ENCODE measurements at regions not wholly inside any gene's neighbourhood (a gene's known extent, or its start where the extent isn't known, plus 50 kb on each side); places are given as distances from the start of the nearest gene placed in this dataset.
"Not testable (repeated sequence)": the region's sequence is repeated elsewhere in the genome, so short reads cannot be mapped to it uniquely, and the experiment has no call there.

DNA sequence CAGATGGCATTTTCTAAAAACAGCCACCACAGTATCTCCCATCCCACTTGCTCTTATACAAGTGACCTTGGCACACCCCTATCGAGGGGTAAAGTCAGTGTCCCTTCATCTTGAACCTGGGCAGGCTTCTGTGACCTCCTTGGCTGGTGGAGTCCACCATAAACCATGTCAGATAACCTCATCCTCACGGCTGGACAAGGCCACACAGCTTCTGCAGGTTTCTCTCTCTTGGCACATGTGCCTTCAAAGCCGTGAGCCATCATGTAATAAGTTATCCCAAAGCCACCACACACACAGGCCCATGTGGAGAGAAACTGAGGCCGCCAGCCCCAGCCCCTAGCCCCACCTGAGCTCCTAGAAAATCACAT is 105.4 kb downstream of the SNX5 start:
- Histone ChIP-seq H3K27me3 (ENCODE audit: control insufficient read depth in 1 of 2, insufficient read depth in 2 of 2, low read length in 2 of 2) (no peaks in the 10 kb centered on the region), H3K4me1 (ENCODE audit: control insufficient read depth, insufficient read depth, low read length) (peaks cover 14% of the 10 kb centered on the region), H3K9me3 (ENCODE audit: control insufficient read depth in 2 of 2, low read length in 2 of 2) (no peaks in the 10 kb centered on the region), H3K27ac (ENCODE audit: low read length) (no peak overlapping the region), H3K36me3 (ENCODE audit: control insufficient read depth in 2 of 2, insufficient read depth in 2 of 2, low read length in 2 of 2) (no peaks in the 10 kb centered on the region), H3K4me3 (ENCODE audit: low read length in 2 of 2) (no peak overlapping the region), H3K9ac (ENCODE audit: low read length in 2 of 2) (no peak overlapping the region)

DNA sequence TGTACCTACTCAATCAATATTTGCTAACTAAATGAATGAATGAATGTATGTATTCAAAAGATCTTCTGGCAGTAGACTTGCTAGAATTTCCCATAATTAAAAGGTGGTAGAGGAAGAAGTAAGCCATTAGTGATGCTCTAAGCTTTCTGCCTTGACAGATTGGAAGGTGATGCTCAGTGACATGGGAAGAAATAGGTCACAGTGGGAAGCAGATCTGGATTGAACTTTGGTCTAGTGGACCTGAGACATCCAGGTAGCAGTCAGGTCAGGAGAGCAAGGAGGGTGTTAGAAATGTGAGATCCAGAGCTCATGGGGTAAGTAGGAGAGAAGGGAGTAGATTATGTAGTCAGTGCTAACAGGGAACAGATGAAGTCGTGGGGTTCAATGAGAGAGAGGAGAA is 106.4 kb downstream of the SNX5 start:
- Histone ChIP-seq H3K4me1 (ENCODE audit: control insufficient read depth, insufficient read depth, low read length) (peaks cover 14% of the 10 kb centered on the region), H3K27ac (ENCODE audit: low read length) (no peak overlapping the region), H3K9ac (ENCODE audit: low read length in 2 of 2) (no peak overlapping the region), H3K9me3 (ENCODE audit: control insufficient read depth in 2 of 2, low read length in 2 of 2) (peaks cover 0 to 2% of the 10 kb centered on the region in 2 donors), H3K36me3 (ENCODE audit: control insufficient read depth in 2 of 2, insufficient read depth in 2 of 2, low read length in 2 of 2) (no peaks in the 10 kb centered on the region), H3K4me3 (ENCODE audit: low read length in 2 of 2) (no peak overlapping the region), H3K27me3 (ENCODE audit: control insufficient read depth in 1 of 2, insufficient read depth in 2 of 2, low read length in 2 of 2) (no peaks in the 10 kb centered on the region)

DNA sequence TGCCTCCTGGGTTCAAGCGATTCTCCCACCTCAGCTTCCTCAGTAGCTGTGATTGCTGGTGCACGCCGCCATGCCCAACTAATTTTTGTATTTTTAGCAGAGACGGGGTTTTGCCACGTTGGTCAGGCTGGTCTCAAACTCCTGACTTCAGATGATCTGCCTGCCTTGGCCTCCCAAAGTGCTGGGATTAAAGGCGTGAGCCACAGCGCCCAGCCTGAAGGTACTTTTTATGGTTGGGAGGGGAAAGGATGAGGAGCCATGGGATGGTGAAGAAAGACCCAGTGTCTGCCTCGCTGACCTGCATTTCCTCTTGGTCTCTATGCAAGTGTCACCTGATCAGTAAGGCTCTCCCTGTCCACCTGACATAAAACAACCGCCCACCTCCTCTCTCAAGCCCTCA is 107.0 kb downstream of the SNX5 start:
- H3K4me3 ChIP-seq (ENCODE audit: low read length in 2 of 2); H3K9me3 ChIP-seq (ENCODE audit: control insufficient read depth in 2 of 2, low read length in 2 of 2); H3K27me3 ChIP-seq (ENCODE audit: control insufficient read depth in 1 of 2, insufficient read depth in 2 of 2, low read length in 2 of 2); H3K27ac ChIP-seq (ENCODE audit: low read length); H3K9ac ChIP-seq (ENCODE audit: low read length in 2 of 2); H3K36me3 ChIP-seq (ENCODE audit: control insufficient read depth in 2 of 2, insufficient read depth in 2 of 2, low read length in 2 of 2): not testable (repeated sequence)
- H3K4me1 ChIP-seq (ENCODE audit: control insufficient read depth, insufficient read depth, low read length): peaks cover 14% of the 10 kb centered on the region

DNA sequence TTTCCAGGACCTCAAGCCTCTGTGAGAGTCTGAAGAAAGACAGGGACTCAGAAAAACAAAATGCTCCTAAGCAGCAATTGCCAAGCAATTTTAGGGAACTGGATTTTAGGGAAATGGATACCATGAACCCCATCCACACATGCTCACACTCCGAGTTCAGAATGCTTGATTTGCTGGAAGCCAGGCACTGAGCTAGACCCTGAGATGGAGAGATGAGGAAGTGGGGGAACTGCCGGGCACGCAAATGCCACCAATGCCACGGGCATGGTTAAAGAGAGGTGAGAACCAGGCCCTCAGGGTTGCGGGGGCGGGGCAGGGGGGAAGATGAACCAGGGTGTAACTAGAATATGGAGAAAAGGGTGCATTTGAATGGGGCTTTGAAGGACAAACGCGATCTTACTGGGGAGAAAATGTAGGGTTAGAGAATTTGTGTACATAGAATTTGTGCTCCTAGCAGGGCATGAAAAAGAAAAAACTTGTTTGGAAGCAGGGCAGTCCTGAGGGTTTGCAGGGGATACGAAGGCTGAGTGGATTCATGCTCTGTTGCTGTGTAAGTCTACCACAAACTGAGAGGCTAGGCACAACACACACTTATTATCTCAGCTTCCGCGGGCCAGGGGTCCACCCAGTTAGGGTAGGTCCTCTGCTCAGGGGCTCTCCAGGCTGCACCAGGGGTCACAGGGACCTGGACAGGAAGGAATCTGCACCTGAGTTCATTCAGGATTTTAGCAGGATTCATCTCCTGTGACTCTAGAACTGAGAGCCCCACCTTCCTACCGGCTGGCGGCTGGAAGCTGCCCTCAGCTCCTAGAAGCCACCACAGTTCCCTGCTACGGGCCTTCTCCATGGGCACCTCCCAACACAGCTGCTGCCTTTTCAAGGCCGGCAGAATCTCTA is 108.0 kb downstream of the SNX5 start:
- peaks cover 0 to 3% of the 10 kb centered on the region in 2 donors for H3K9me3 ChIP-seq (ENCODE audit: control insufficient read depth in 2 of 2, low read length in 2 of 2)
- H3K4me3 ChIP-seq (ENCODE audit: low read length in 2 of 2): no peak overlapping the region
- H3K9ac ChIP-seq (ENCODE audit: low read length in 2 of 2): no peak overlapping the region
- no peaks in the 10 kb centered on the region for H3K36me3 ChIP-seq (ENCODE audit: control insufficient read depth in 2 of 2, insufficient read depth in 2 of 2, low read length in 2 of 2)
- peaks cover 14% of the 10 kb centered on the region for H3K4me1 ChIP-seq (ENCODE audit: control insufficient read depth, insufficient read depth, low read length)
- no peaks in the 10 kb centered on the region for H3K27me3 ChIP-seq (ENCODE audit: control insufficient read depth in 1 of 2, insufficient read depth in 2 of 2, low read length in 2 of 2)
- H3K27ac ChIP-seq (ENCODE audit: low read length): no peak overlapping the region

DNA sequence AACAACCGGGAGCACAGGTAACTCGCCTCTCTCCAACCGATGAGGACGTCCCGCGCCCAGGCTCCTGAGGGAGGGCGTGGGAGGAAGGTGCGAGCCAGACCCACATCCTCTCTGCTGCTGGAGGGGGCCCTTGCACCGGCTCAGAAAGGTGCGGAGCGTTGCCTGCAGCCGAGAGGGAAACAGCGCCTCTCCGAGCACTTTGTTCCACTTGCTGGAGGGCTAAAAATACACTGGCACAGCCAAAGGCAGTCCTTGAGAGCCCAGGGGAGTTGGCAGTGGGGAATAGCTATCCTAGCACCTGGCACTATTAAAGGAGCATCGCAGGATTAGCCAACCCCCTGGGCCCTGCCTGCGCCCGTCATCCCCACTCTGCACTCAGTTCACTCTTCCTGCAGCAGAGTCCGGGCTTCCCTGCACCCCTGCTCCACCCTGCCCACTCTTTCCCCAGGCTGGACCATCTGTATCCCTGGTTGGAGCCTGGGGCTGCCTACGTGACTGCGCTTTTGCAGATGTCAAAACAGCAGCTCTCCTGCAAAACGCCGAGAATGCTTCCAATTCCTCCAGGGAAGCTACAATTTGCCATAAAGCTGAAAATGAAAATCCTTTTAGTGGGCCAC is 108.9 kb downstream of the SNX5 start:
- Histone ChIP-seq H3K9me3 (ENCODE audit: control insufficient read depth in 2 of 2, low read length in 2 of 2) (peaks cover 0 to 3% of the 10 kb centered on the region in 2 donors), H3K36me3 (ENCODE audit: control insufficient read depth in 2 of 2, insufficient read depth in 2 of 2, low read length in 2 of 2) (no peaks in the 10 kb centered on the region), H3K4me3 (ENCODE audit: low read length in 2 of 2) (no peak overlapping the region), H3K4me1 (ENCODE audit: control insufficient read depth, insufficient read depth, low read length) (peaks cover 14% of the 10 kb centered on the region), H3K27ac (ENCODE audit: low read length) (no peak overlapping the region), H3K27me3 (ENCODE audit: control insufficient read depth in 1 of 2, insufficient read depth in 2 of 2, low read length in 2 of 2) (no peaks in the 10 kb centered on the region), H3K9ac (ENCODE audit: low read length in 2 of 2) (no peak overlapping the region)

DNA sequence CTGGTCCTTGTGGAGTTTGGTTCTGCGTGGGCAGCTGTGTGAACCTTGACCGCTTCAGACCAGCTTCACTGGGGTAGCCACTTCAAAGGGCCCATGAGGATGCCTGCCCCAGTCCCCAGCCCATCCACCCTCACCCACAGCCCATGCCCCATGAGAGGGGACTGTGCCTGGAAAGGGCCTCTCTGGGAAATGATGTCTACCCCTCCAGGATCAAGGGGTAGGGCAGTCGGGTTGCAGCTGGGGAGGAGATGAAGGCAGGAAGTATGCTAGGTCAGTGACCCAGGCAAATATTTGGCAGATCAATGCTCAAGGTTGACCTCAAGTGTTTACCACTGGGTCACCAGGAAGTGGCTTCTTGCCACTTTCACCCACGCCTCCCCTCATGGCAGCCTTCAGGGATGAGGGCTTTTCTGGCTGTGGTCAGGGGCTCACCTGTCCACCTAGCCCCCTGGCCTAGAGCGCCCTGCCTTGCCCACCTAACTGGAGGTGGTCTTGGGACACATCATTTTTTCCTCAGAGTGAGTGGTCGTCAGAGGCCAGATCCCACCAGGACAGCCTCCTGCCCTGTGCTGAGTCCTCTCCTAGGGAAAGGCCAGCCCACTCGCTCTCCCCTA is 109.5 kb downstream of the SNX5 start:
- H3K4me3 ChIP-seq (ENCODE audit: low read length in 2 of 2): no peak overlapping the region
- peaks cover 13% of the 10 kb centered on the region for H3K4me1 ChIP-seq (ENCODE audit: control insufficient read depth, insufficient read depth, low read length)
- no peak overlapping the region for H3K27ac ChIP-seq (ENCODE audit: low read length)
- H3K27me3 ChIP-seq (ENCODE audit: control insufficient read depth in 1 of 2, insufficient read depth in 2 of 2, low read length in 2 of 2): no peaks in the 10 kb centered on the region
- H3K9ac ChIP-seq (ENCODE audit: low read length in 2 of 2): no peak overlapping the region
- peaks cover 0 to 3% of the 10 kb centered on the region in 2 donors for H3K9me3 ChIP-seq (ENCODE audit: control insufficient read depth in 2 of 2, low read length in 2 of 2)
- H3K36me3 ChIP-seq (ENCODE audit: control insufficient read depth in 2 of 2, insufficient read depth in 2 of 2, low read length in 2 of 2): no peaks in the 10 kb centered on the region

DNA sequence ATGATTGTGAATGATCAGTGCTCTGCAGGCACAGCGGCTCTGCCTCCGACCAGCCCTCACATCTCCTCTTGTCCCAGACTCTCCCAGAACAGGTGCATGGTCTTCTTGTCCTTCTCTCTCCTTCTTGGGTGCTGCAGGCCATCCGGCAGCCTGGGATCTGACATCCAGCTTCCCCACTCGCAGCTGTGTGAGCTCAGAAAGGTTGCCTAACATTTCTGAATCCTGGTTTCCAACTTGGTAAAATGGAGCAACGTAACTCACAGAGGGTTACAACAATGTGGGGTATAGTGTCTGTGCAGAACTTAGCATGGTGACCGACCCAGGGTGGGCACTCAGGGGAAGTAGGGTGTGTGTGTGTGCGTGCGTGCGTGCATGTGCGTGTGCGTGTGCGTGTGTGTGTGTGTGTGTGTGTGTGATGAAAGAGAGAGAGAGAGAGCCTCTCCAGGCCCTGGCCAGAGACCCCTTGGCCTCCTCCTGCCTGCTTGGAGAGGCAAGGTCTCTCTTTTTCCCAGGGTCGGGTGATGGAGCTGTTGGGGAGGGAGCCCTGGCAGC is 110.1 kb downstream of the SNX5 start:
- Histone ChIP-seq H3K9ac (ENCODE audit: low read length in 2 of 2) (no peak overlapping the region), H3K36me3 (ENCODE audit: control insufficient read depth in 2 of 2, insufficient read depth in 2 of 2, low read length in 2 of 2) (no peaks in the 10 kb centered on the region), H3K4me1 (ENCODE audit: control insufficient read depth, insufficient read depth, low read length) (peaks cover 8% of the 10 kb centered on the region), H3K4me3 (ENCODE audit: low read length in 2 of 2) (no peak overlapping the region), H3K27ac (ENCODE audit: low read length) (no peak overlapping the region), H3K9me3 (ENCODE audit: control insufficient read depth in 2 of 2, low read length in 2 of 2) (peaks cover 0 to 3% of the 10 kb centered on the region in 2 donors), H3K27me3 (ENCODE audit: control insufficient read depth in 1 of 2, insufficient read depth in 2 of 2, low read length in 2 of 2) (no peaks in the 10 kb centered on the region)

DNA sequence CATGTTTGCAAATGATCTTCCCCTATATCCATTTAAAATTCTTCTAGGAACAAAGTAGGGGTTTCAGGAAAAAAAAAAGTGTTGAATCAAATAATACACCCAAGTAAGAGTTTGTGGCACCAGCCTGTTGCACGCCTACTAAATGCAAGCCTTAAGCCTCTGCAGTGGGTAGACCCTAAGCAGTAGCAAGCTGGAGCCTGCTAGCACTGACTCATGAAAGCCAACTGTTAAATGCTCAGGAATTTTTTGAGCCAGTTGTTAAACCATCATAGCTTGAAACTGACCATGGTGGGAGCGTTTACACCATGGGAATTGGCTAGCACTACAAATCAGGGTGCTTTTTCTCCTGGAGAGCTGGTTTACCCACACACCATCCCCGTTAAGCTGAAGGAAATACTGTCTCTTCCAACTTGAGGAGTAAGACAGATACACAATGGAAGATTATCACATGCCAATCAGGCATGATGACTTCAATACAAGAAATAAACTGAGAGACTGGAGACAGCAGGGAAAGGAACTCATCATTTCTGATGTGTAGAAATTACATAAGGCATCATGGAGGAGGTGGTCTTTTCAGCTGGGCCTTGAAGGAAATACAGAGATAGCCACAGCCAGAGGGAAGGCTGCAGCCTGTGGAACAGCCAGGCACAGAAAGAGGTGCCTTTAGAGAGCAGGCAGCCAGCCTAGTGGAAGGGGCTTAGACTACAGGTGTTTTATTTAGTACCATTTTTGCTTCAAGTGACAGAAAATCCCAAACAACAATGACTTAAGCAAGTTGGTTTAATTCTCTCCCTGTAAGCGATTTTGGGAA is 110.8 kb downstream of the SNX5 start:
- Histone ChIP-seq H3K27me3 (ENCODE audit: control insufficient read depth in 1 of 2, insufficient read depth in 2 of 2, low read length in 2 of 2) (no peaks in the 10 kb centered on the region), H3K9me3 (ENCODE audit: control insufficient read depth in 2 of 2, low read length in 2 of 2) (peaks cover 0 to 3% of the 10 kb centered on the region in 2 donors), H3K27ac (ENCODE audit: low read length) (no peak overlapping the region), H3K4me3 (ENCODE audit: low read length in 2 of 2) (no peak overlapping the region), H3K36me3 (ENCODE audit: control insufficient read depth in 2 of 2, insufficient read depth in 2 of 2, low read length in 2 of 2) (no peaks in the 10 kb centered on the region), H3K4me1 (ENCODE audit: control insufficient read depth, insufficient read depth, low read length) (peaks cover 5% of the 10 kb centered on the region), H3K9ac (ENCODE audit: low read length in 2 of 2) (no peak overlapping the region)

DNA sequence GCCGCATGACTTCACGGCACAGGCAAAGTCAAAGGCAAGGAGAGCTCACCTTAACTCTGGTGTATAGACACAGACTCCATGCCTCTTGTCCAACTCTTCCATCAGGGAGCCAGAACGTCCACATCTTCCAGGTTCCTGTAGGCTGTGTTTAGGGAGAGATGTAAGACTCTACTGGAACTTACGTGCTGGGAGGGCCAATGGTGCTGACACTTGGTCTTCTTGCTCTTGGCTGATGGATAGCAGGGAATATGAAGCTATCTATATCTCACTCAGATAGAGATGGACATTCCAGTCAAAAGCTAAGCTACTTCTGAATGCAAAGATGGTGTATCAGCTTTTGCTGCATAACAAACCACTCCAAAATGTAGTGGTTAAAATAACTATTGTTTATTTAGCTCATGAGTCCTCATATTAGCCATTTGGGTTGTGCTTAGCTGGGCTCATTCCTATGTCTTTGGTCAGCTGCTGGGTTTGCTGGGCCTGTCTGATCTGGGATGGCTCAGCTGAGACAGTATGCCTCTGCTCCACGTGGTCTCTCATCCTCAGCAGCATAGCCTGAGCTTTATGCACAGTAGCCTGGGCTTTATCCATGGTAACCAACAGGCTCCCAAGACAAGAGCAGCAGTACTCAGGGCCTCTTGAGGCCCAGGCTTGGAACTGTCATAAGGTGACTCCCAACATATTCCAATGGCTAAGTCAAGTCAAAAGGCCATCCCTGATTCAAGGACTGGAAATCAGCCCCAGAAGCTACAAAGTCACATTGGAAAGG is 111.6 kb downstream of the SNX5 start:
- H3K9ac ChIP-seq (ENCODE audit: low read length in 2 of 2): no peak overlapping the region

More for the DNA sequence above, 111.6 kb downstream of the SNX5 start:
- Histone ChIP-seq H3K4me3 (ENCODE audit: low read length in 2 of 2) (no peak overlapping the region), H3K9me3 (ENCODE audit: control insufficient read depth in 2 of 2, low read length in 2 of 2) (peaks cover 0 to 3% of the 10 kb centered on the region in 2 donors), H3K27ac (ENCODE audit: low read length) (no peak overlapping the region), H3K27me3 (ENCODE audit: control insufficient read depth in 1 of 2, insufficient read depth in 2 of 2, low read length in 2 of 2) (no peaks in the 10 kb centered on the region), H3K4me1 (ENCODE audit: control insufficient read depth, insufficient read depth, low read length) (peaks cover 2% of the 10 kb centered on the region), H3K36me3 (ENCODE audit: control insufficient read depth in 2 of 2, insufficient read depth in 2 of 2, low read length in 2 of 2) (no peaks in the 10 kb centered on the region)
